ENCODE measurements at regions not wholly inside any gene's neighbourhood (a gene's known extent, or its start where the extent isn't known, plus 50 kb on each side); places are given as distances from the start of the nearest gene placed in this dataset.

GRCh38 chr2:176852667-176853066 is 359.9 kb upstream of the HNRNPA3 start:
- DNase-seq (ENCODE audit: low spot score in 2 of 2, unreplicated experiment in 2 of 2): no peak
- H3K36me3 Mint-ChIP-seq: no peaks in the 10 kb centered on the region
- no peak for TF ChIP-seq CTCF (IDR thresholded peaks at IDR 0.05; ENCODE audit: unreplicated experiment)
- H3K4me3 Mint-ChIP-seq: no peak overlapping the region
- no peaks in the 10 kb centered on the region for H3K9me3 Mint-ChIP-seq
- H3K4me1 Mint-ChIP-seq: no peaks in the 10 kb centered on the region
- peaks cover 5% of the 10 kb centered on the region for H3K27me3 Mint-ChIP-seq (ENCODE audit: low read depth)
- H3K27ac Mint-ChIP-seq: no peak overlapping the region

- Mint-ChIP-seq H3K4me3 (no peak overlapping the region), H3K27ac (no peak overlapping the region), H3K27me3 (ENCODE audit: low read depth) (peaks cover 5% of the 10 kb centered on the region), H3K9me3 (no peaks in the 10 kb centered on the region), H3K36me3 (no peaks in the 10 kb centered on the region), H3K4me1 (no peaks in the 10 kb centered on the region)
- no peak for DNase-seq (ENCODE audit: low spot score in 2 of 2, unreplicated experiment in 2 of 2)
- no peak for TF ChIP-seq CTCF (IDR thresholded peaks at IDR 0.05; ENCODE audit: unreplicated experiment)
Measured at GRCh38 chr2:176854062-176854461, 358.5 kb upstream of the HNRNPA3 start.

- H3K27ac Mint-ChIP-seq: no peak overlapping the region
Measured at GRCh38 chr2:176854878-176855277, 357.7 kb upstream of the HNRNPA3 start.

DNA sequence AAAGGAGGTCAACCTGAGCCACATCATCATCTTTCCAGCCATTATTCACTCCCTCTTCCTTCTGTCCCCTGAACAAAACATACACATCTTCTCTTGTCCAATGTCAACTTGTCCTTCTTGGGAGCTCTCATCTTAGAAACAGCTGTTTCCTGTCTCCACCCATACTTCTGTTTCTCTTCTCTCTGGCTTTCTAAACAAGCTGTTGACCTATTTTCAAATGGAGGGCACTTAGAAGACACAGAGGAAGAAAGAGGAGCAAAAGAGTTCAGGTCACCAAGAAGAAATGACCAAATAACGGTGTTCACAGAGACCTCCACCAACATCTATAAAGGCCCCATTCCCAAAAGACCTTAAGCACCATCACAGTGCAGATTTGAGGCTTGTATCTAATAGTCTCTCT is 355.9 kb upstream of the HNRNPA3 start:
- no peaks in the 10 kb centered on the region for H3K9me3 Mint-ChIP-seq
- TF ChIP-seq CTCF (IDR thresholded peaks at IDR 0.05; ENCODE audit: unreplicated experiment): no peak
- H3K36me3 Mint-ChIP-seq: no peaks in the 10 kb centered on the region
- no peaks in the 10 kb centered on the region for H3K4me1 Mint-ChIP-seq
- H3K4me3 Mint-ChIP-seq: no peak overlapping the region
- H3K27me3 Mint-ChIP-seq (ENCODE audit: low read depth): peaks cover 3% of the 10 kb centered on the region
- no peak for DNase-seq (ENCODE audit: low spot score in 2 of 2, unreplicated experiment in 2 of 2)
- H3K27ac Mint-ChIP-seq: no peak overlapping the region

More at GRCh38 chr2:176854878-176855277, 357.7 kb upstream of the HNRNPA3 start:
- Mint-ChIP-seq H3K27me3 (ENCODE audit: low read depth) (peaks cover 2% of the 10 kb centered on the region), H3K36me3 (no peaks in the 10 kb centered on the region), H3K4me1 (no peaks in the 10 kb centered on the region), H3K9me3 (no peaks in the 10 kb centered on the region), H3K4me3 (no peak overlapping the region)
- TF ChIP-seq CTCF (IDR thresholded peaks at IDR 0.05; ENCODE audit: unreplicated experiment): no peak
- DNase-seq (ENCODE audit: low spot score in 2 of 2, unreplicated experiment in 2 of 2): no peak

DNA sequence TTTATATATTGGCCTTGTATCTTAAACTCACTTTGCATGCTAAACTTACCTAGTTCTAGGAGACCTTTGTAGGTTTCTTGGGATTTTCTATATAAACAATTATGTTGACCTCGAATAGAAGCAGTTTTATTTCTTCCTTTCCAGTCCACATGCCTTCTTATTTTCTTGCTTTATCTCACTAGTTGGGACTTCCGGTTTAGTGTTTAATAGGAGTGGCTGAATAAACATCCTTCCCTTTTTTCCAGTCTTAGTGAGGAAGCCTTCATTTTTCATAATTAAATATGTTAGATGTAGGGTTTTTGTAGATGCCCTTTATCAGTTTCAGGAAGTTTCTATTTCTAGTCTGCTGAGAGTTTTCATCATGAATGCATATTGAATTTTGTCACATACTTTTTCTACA is 347.3 kb upstream of the HNRNPA3 start:
- Mint-ChIP-seq H3K4me3 (no peak overlapping the region), H3K27ac (no peak overlapping the region), H3K4me1 (no peaks in the 10 kb centered on the region), H3K36me3 (no peaks in the 10 kb centered on the region), H3K9me3 (peaks cover 12% of the 10 kb centered on the region), H3K27me3 (ENCODE audit: low read depth) (peaks cover 5% of the 10 kb centered on the region)
- no peak for DNase-seq (ENCODE audit: low spot score in 2 of 2, unreplicated experiment in 2 of 2)
- TF ChIP-seq CTCF (IDR thresholded peaks at IDR 0.05; ENCODE audit: unreplicated experiment): no peak

DNA sequence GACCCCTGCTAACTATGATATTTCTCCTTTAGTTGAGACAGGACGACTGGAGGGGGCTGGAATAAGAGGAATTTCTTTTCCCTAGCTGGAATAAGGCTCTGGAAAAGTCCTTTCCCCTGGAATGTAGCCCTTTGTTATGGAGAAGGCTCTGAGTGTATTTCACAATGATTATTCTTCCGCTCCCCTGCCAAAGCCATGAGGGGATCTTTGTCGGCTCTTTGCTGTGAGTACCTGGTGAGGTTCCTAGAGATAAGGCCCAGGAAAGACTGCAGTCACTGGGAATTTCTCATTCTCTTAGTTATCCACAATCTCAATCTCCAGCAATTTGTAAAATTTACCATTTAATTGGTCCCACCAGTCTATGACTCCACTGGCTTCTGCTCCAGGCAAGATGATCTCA is 340.2 kb upstream of the HNRNPA3 start:
- no peak overlapping the region for H3K4me3 Mint-ChIP-seq
- no peaks in the 10 kb centered on the region for H3K4me1 Mint-ChIP-seq
- peaks cover 7% of the 10 kb centered on the region for H3K27me3 Mint-ChIP-seq (ENCODE audit: low read depth)
- H3K9me3 Mint-ChIP-seq: peaks cover 41% of the 10 kb centered on the region
- no peak overlapping the region for H3K27ac Mint-ChIP-seq
- H3K36me3 Mint-ChIP-seq: no peaks in the 10 kb centered on the region
- DNase-seq (ENCODE audit: low spot score in 2 of 2, unreplicated experiment in 2 of 2): no peak
- TF ChIP-seq CTCF (IDR thresholded peaks at IDR 0.05; ENCODE audit: unreplicated experiment): no peak
